Calu3 (cell line): ENCODE measurements at regions not wholly inside any gene's neighbourhood (a gene's known extent, or its start where the extent isn't known, plus 50 kb on each side); places are given as distances from the start of the nearest gene placed in this dataset.

Experiments used
- BruUV-seq: library from RNA; stranded (reverse); fragments of 400-500 nt; replicated peaks from 2 replicates; lab custom pipeline; 2021; lab: Mats Ljungman, UMichigan
- CTCF ChIA-PET: fragments of 300-600 bp; sonication (Branson Sonifier 250); formaldehyde crosslinking; loops from one replicate; lab custom pipeline; 2022; ENCODE audit warnings: antibody characterized with exemption; lab: Charles Lee
- DNase-seq: peaks from one replicate; pipeline ENCODE4 v3.0.0; 2022
- H3K27ac Mint-ChIP-seq: one replicate; pipeline ENCODE4 v1.8.0; 2022; ENCODE audit warnings: mixed read lengths; ENCODE audit not compliant: unreplicated experiment
- H3K27me3 Mint-ChIP-seq: one replicate; pipeline ENCODE4 v1.8.0; 2022; ENCODE audit warnings: mixed read lengths; ENCODE audit not compliant: unreplicated experiment
- H3K36me3 Mint-ChIP-seq: one replicate; pipeline ENCODE4 v1.8.0; 2022; ENCODE audit warnings: mild to moderate bottlenecking, moderate library complexity, mixed read lengths; ENCODE audit not compliant: insufficient read depth, unreplicated experiment
- H3K4me1 Mint-ChIP-seq: one replicate; pipeline ENCODE4 v1.8.0; 2022; ENCODE audit warnings: mild to moderate bottlenecking, low read depth, mixed read lengths; ENCODE audit not compliant: unreplicated experiment
- H3K4me3 Mint-ChIP-seq: one replicate; pipeline ENCODE4 v1.8.0; 2022; ENCODE audit warnings: mild to moderate bottlenecking, low read depth, moderate library complexity, mixed read lengths; ENCODE audit not compliant: unreplicated experiment
- H3K9me3 Mint-ChIP-seq: one replicate; pipeline ENCODE4 v1.8.0; 2022; ENCODE audit warnings: low read depth, mixed read lengths; ENCODE audit not compliant: unreplicated experiment
- intact Hi-C: fragments of 100-400 bp; cut with micrococcal nuclease; formaldehyde crosslinking; loops from one replicate; pipeline ENCODE4 v1.10.0; 2022; ENCODE audit not compliant: unreplicated experiment
- TF ChIP-seq, protein P1 (sequence below): fragments of 200-600 bp; IDR thresholded peaks from one replicate; pipeline ENCODE4 v1.8.0; 2022; ENCODE audit warnings: antibody characterized with exemption; ENCODE audit not compliant: unreplicated experiment

GRCh38 chr6:137277971-137278637, 58.9 kb upstream of the IFNGR1 start:
- CTCF ChIA-PET = interaction anchor here (0.6 to 0.7 kb wide), 3 partner anchors 11 to 201 kb away, joined by 3 to 6 read pairs (median 3); no protein-coding TSS in a partner anchor
- H3K27me3 Mint-ChIP-seq = peaks cover 20% of the 10 kb centered on the region
- H3K27ac Mint-ChIP-seq = no peak overlapping the region
- TF ChIP-seq, protein P1, sequence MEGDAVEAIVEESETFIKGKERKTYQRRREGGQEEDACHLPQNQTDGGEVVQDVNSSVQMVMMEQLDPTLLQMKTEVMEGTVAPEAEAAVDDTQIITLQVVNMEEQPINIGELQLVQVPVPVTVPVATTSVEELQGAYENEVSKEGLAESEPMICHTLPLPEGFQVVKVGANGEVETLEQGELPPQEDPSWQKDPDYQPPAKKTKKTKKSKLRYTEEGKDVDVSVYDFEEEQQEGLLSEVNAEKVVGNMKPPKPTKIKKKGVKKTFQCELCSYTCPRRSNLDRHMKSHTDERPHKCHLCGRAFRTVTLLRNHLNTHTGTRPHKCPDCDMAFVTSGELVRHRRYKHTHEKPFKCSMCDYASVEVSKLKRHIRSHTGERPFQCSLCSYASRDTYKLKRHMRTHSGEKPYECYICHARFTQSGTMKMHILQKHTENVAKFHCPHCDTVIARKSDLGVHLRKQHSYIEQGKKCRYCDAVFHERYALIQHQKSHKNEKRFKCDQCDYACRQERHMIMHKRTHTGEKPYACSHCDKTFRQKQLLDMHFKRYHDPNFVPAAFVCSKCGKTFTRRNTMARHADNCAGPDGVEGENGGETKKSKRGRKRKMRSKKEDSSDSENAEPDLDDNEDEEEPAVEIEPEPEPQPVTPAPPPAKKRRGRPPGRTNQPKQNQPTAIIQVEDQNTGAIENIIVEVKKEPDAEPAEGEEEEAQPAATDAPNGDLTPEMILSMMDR = no peak
- no peak for DNase-seq
- no peaks in the 10 kb centered on the region for H3K36me3 Mint-ChIP-seq
- no TSS peak for BruUV-seq
- intact Hi-C loops = loop anchor here (10.0 kb wide), 1 partner anchor 137 kb away; no protein-coding TSS in a partner anchor
- H3K9me3 Mint-ChIP-seq = no peaks in the 10 kb centered on the region
- no peaks in the 10 kb centered on the region for H3K4me1 Mint-ChIP-seq
- H3K4me3 Mint-ChIP-seq = no peak overlapping the region

- no peaks in the 10 kb centered on the region for H3K4me1 Mint-ChIP-seq
- H3K36me3 Mint-ChIP-seq = no peaks in the 10 kb centered on the region
- BruUV-seq = no TSS peak
- CTCF ChIA-PET = no interaction called here
- no peak overlapping the region for H3K27ac Mint-ChIP-seq
- H3K4me3 Mint-ChIP-seq = no peak overlapping the region
- DNase-seq = no peak
- H3K27me3 Mint-ChIP-seq = no peaks in the 10 kb centered on the region
- H3K9me3 Mint-ChIP-seq = no peaks in the 10 kb centered on the region
- intact Hi-C loops = loop anchor here (10.0 kb wide), 1 partner anchor 142 kb away; no protein-coding TSS in a partner anchor
- TF ChIP-seq, protein P1 = no peak
Observed at GRCh38 chr6:137272403-137272802, 53.2 kb upstream of the IFNGR1 start.

DNA sequence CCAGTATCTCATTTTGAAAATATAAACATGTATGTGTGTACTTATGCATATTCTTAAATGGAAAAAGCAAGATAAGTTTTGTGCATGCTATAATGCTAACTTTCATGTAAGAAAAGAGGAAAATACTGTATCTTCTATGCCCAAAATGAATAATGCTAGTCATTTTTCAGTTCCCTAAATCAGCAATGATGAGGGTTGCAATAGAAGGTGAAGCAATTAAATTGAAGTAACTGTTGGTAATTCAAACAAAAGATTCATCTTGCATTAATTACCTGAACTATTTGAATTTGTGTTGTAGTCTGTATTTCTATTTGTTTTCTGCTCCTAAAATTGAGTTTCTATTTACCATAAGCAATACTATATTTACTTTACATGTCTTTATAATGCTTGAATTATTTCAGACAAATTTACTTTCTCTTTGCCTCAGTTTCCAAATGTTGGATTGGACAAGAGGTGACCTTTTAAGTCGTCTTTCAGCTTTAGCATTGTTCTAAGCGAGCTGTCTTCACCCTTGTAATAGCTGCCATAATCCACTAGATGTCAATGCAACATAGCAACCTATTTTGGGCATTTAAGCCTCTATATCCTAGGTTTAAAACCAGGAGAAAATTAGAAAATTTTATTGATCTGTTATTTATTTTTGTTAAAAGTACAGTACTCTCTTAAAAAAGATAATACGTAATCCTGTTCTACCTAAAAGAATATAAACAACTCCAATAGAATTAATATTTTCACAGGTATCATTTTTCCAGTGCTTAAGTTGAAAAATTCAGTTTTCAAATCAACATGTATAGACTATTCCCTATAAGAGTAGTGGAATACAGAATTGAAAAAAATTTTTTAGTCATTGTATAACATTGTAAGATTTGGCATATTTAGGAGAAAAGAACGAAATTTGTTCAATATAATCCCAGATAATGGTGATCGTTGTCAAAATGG, 52.3 kb upstream of the IFNGR1 start:
- CTCF ChIA-PET = interaction anchor here (0.8 to 1.0 kb wide), 3 partner anchors 43 to 370 kb away, joined by 3 to 14 read pairs (median 4); no protein-coding TSS in a partner anchor
- TF ChIP-seq, protein P1 = peak; percentile 42
- H3K27me3 Mint-ChIP-seq = no peaks in the 10 kb centered on the region
- DNase-seq = no peak
- H3K4me3 Mint-ChIP-seq = no peak overlapping the region
- intact Hi-C loops = loop anchor here (1.0 to 10.0 kb wide), 3 partner anchors 43 to 370 kb away; no protein-coding TSS in a partner anchor
- no peaks in the 10 kb centered on the region for H3K9me3 Mint-ChIP-seq
- BruUV-seq = no TSS peak
- H3K36me3 Mint-ChIP-seq = no peaks in the 10 kb centered on the region
- H3K27ac Mint-ChIP-seq = no peak overlapping the region
- no peaks in the 10 kb centered on the region for H3K4me1 Mint-ChIP-seq

GRCh38 chr6:137269803-137270202, 50.6 kb upstream of the IFNGR1 start:
- no TSS peak for BruUV-seq
- CTCF ChIA-PET = no interaction called here
- no peaks in the 10 kb centered on the region for H3K27me3 Mint-ChIP-seq
- H3K9me3 Mint-ChIP-seq = no peaks in the 10 kb centered on the region
- intact Hi-C loops = loop anchor here (10.0 kb wide), 2 partner anchors 55 to 145 kb away; partner anchors contain the start of gene IFNGR1
- H3K4me1 Mint-ChIP-seq = peaks cover 17% of the 10 kb centered on the region
- no peak overlapping the region for H3K4me3 Mint-ChIP-seq
- H3K27ac Mint-ChIP-seq = no peak overlapping the region
- H3K36me3 Mint-ChIP-seq = no peaks in the 10 kb centered on the region
- no peak for DNase-seq
- TF ChIP-seq, protein P1 = no peak
